ENCODE measurements at regions not wholly inside any gene's neighbourhood (a gene's known extent, or its start where the extent isn't known, plus 50 kb on each side); places are given as distances from the start of the nearest gene placed in this dataset.

DNA sequence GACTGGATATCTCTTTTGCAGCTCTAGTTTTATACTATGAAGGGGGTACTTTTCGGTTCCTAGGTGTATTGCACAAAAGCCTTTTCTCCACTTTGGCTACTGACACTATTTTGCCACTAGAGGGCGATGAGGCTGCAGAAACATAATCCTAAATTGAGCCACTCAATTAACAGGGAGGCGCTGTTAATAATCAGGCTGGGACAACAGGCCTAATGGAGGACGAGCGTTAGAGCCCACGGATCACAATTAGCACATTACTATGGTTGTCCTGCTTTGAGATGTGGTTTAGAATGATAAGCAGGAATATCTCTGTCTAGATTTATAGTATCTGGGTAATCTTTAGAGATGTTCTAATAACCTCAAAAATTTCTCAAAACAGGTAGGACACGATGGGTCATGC, 62.2 kb upstream of the PMAIP1 start (continued):
- TF ChIP-seq CEBPZ (IDR thresholded peaks at IDR 0.05; ENCODE audit: low read depth, low read length) (no peak), FOXM1 (IDR thresholded peaks at IDR 0.05; ENCODE audit: low read depth, low read length) (0 out of 2 replicates have a peak, but pooled peaks have one; percentile 73), EED (IDR thresholded peaks at IDR 0.05; ENCODE audit: low read depth) (no peak), CEBPB (IDR thresholded peaks at IDR 0.05; ENCODE audit: borderline replicate concordance in 1 of 2, low read depth in 2 of 2, low read length in 2 of 2) (no peak), BCL11A (IDR thresholded peaks at IDR 0.05; ENCODE audit: low read depth, low read length) (0 out of 2 replicates have a peak, but pooled peaks have one; percentile 9), MLLT1 (IDR thresholded peaks at IDR 0.05) (no peak), IRF3 (IDR thresholded peaks at IDR 0.05) (no peak), SMC3 (IDR thresholded peaks at IDR 0.05; ENCODE audit: borderline replicate concordance, low read length) (peak; percentile 92), HDGF (IDR thresholded peaks at IDR 0.05) (no peak), KDM1A (IDR thresholded peaks at IDR 0.05; ENCODE audit: borderline replicate concordance) (no peak), CBX5 (IDR thresholded peaks at IDR 0.05; ENCODE audit: low read depth) (no peak), E2F4 (IDR thresholded peaks at IDR 0.05; ENCODE audit: low read depth, low read length) (no peak), ELK1 (IDR thresholded peaks at IDR 0.05; ENCODE audit: low read depth, low read length) (no peak), MYB (IDR thresholded peaks at IDR 0.05; ENCODE audit: borderline replicate concordance, low read depth, low read length) (no peak), MXI1 (IDR thresholded peaks at IDR 0.05; ENCODE audit: low read depth, low read length) (no peak), ZNF24 (IDR thresholded peaks at IDR 0.05) (0 out of 2 replicates have a peak, but pooled peaks have one; percentile 15)
- TF ChIP-seq, protein P1, sequence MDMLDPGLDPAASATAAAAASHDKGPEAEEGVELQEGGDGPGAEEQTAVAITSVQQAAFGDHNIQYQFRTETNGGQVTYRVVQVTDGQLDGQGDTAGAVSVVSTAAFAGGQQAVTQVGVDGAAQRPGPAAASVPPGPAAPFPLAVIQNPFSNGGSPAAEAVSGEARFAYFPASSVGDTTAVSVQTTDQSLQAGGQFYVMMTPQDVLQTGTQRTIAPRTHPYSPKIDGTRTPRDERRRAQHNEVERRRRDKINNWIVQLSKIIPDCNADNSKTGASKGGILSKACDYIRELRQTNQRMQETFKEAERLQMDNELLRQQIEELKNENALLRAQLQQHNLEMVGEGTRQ (IDR thresholded peaks at IDR 0.05; ENCODE audit: borderline replicate concordance, low read depth, low read length), result no peak
- TF ChIP-seq, protein P2, sequence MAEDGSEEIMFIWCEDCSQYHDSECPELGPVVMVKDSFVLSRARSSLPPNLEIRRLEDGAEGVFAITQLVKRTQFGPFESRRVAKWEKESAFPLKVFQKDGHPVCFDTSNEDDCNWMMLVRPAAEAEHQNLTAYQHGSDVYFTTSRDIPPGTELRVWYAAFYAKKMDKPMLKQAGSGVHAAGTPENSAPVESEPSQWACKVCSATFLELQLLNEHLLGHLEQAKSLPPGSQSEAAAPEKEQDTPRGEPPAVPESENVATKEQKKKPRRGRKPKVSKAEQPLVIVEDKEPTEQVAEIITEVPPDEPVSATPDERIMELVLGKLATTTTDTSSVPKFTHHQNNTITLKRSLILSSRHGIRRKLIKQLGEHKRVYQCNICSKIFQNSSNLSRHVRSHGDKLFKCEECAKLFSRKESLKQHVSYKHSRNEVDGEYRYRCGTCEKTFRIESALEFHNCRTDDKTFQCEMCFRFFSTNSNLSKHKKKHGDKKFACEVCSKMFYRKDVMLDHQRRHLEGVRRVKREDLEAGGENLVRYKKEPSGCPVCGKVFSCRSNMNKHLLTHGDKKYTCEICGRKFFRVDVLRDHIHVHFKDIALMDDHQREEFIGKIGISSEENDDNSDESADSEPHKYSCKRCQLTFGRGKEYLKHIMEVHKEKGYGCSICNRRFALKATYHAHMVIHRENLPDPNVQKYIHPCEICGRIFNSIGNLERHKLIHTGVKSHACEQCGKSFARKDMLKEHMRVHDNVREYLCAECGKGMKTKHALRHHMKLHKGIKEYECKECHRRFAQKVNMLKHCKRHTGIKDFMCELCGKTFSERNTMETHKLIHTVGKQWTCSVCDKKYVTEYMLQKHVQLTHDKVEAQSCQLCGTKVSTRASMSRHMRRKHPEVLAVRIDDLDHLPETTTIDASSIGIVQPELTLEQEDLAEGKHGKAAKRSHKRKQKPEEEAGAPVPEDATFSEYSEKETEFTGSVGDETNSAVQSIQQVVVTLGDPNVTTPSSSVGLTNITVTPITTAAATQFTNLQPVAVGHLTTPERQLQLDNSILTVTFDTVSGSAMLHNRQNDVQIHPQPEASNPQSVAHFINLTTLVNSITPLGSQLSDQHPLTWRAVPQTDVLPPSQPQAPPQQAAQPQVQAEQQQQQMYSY (CRISPR knock-in tag; IDR thresholded peaks at IDR 0.05), result no peak

Measured in GM12878 (cell line).